HL-60 (cell line): ENCODE measurements at regions not wholly inside any gene's neighbourhood (a gene's known extent, or its start where the extent isn't known, plus 50 kb on each side); places are given as distances from the start of the nearest gene placed in this dataset.
"Not testable (repeated sequence)": the region's sequence is repeated elsewhere in the genome, so short reads cannot be mapped to it uniquely, and the experiment has no call there.

Experiments used
- POLR2AphosphoS5 ChIP-seq: IDR thresholded peaks from 2 replicates; pipeline ENCODE4 v1.6.1; 2012; ENCODE audit warnings: low read depth
- TF ChIP-seq, protein P1 (sequence below): IDR thresholded peaks from one replicate; pipeline ENCODE4 v1.5.1; 2011; ENCODE audit warnings: low read length, control low read depth, inconsistent platforms; ENCODE audit not compliant: insufficient read depth

GRCh38 chr3:153797056-153797455, 324.1 kb upstream of the ARHGEF26 start:
- TF ChIP-seq, protein P1, sequence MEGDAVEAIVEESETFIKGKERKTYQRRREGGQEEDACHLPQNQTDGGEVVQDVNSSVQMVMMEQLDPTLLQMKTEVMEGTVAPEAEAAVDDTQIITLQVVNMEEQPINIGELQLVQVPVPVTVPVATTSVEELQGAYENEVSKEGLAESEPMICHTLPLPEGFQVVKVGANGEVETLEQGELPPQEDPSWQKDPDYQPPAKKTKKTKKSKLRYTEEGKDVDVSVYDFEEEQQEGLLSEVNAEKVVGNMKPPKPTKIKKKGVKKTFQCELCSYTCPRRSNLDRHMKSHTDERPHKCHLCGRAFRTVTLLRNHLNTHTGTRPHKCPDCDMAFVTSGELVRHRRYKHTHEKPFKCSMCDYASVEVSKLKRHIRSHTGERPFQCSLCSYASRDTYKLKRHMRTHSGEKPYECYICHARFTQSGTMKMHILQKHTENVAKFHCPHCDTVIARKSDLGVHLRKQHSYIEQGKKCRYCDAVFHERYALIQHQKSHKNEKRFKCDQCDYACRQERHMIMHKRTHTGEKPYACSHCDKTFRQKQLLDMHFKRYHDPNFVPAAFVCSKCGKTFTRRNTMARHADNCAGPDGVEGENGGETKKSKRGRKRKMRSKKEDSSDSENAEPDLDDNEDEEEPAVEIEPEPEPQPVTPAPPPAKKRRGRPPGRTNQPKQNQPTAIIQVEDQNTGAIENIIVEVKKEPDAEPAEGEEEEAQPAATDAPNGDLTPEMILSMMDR: not testable (repeated sequence)
- TF ChIP-seq POLR2AphosphoS5: not testable (repeated sequence)
